Activated T-helper 1 cell treated with anti-CD3 and anti-CD28 coated beads, Interleukin-12 subunit alpha, Interleukin-12 subunit beta, Interleukin-2, Interleukin-4 antibody, amounts not matched to agents 30 ng/mL and 10 ng/mL and 1 ng/mL, durations not matched to agents 14 hours and 24 hours and 36 hours (primary cell): ENCODE measurements at regions not wholly inside any gene's neighbourhood (a gene's known extent, or its start where the extent isn't known, plus 50 kb on each side); places are given as distances from the start of the nearest gene placed in this dataset.

Source experiments
- DNase-seq: peaks from one replicate; pipeline ENCODE4 v3.0.0; 2021; ENCODE audit warnings: low spot score
- H3K27ac Mint-ChIP-seq: one replicate; pipeline ENCODE4 v1.8.0; 2021; ENCODE audit warnings: mild to moderate bottlenecking, mixed read lengths
- H3K27me3 Mint-ChIP-seq: one replicate; pipeline ENCODE4 v1.8.0; 2022; ENCODE audit warnings: mild to moderate bottlenecking, moderate library complexity, mixed read lengths; ENCODE audit not compliant: insufficient read depth
- H3K36me3 Mint-ChIP-seq: one replicate; pipeline ENCODE4 v1.8.0; 2021; ENCODE audit warnings: low read depth, mixed read lengths
- H3K4me1 Mint-ChIP-seq: one replicate; pipeline ENCODE4 v1.8.0; 2021; ENCODE audit warnings: low read depth, mixed read lengths
- H3K4me3 Mint-ChIP-seq: one replicate; pipeline ENCODE4 v1.8.0; 2021; ENCODE audit warnings: mild to moderate bottlenecking, moderate library complexity, mixed read lengths
- H3K9me3 Mint-ChIP-seq: one replicate; pipeline ENCODE4 v1.8.0; 2021; ENCODE audit warnings: mixed read lengths
- intact Hi-C: fragments of 100-400 bp; cut with micrococcal nuclease; formaldehyde crosslinking; loops from one replicate; pipeline ENCODE4 v1.15.1; 2024

GRCh38 chr13:99863789-99864626 is 107.6 kb downstream of the ZIC5 start:
- intact Hi-C loops: no loop called here
- peaks cover 50% of the 10 kb centered on the region for H3K27me3 Mint-ChIP-seq
- no peak overlapping the region for H3K27ac Mint-ChIP-seq

GRCh38 chr13:99862244-99862643 is 109.3 kb downstream of the ZIC5 start:
- Mint-ChIP-seq H3K4me1 (peaks cover 13% of the 10 kb centered on the region), H3K27ac (no peak overlapping the region), H3K36me3 (no peaks in the 10 kb centered on the region), H3K9me3 (no peaks in the 10 kb centered on the region), H3K4me3 (no peak overlapping the region), H3K27me3 (peaks cover 58% of the 10 kb centered on the region)
- intact Hi-C loops: no loop called here
- no peak for DNase-seq

More at GRCh38 chr13:99863789-99864626, 107.6 kb downstream of the ZIC5 start:
- DNase-seq: no peak
- Mint-ChIP-seq H3K9me3 (no peaks in the 10 kb centered on the region), H3K4me3 (no peak overlapping the region), H3K36me3 (no peaks in the 10 kb centered on the region), H3K4me1 (peaks cover 13% of the 10 kb centered on the region)

GRCh38 chr13:99861771-99862170 is 109.8 kb downstream of the ZIC5 start:
- H3K27me3 Mint-ChIP-seq: peaks cover 56% of the 10 kb centered on the region
- no peaks in the 10 kb centered on the region for H3K36me3 Mint-ChIP-seq
- H3K4me1 Mint-ChIP-seq: peaks cover 13% of the 10 kb centered on the region
- no peak overlapping the region for H3K4me3 Mint-ChIP-seq
- intact Hi-C loops: no loop called here
- H3K9me3 Mint-ChIP-seq: no peaks in the 10 kb centered on the region
- H3K27ac Mint-ChIP-seq: no peak overlapping the region
- no peak for DNase-seq

GRCh38 chr13:99860745-99861144 is 110.8 kb downstream of the ZIC5 start:
- peaks cover 58% of the 10 kb centered on the region for H3K27me3 Mint-ChIP-seq

GRCh38 chr13:99859178-99860177 is 112.1 kb downstream of the ZIC5 start:
- peak overlapping the region; percentile 76 for H3K27ac Mint-ChIP-seq
- intact Hi-C loops: loop anchor here (1.0 to 5.0 kb wide), 3 partner anchors 41 to 422 kb away; no protein-coding TSS in a partner anchor
- no peaks in the 10 kb centered on the region for H3K9me3 Mint-ChIP-seq
- H3K27me3 Mint-ChIP-seq: peaks cover 64% of the 10 kb centered on the region
- H3K4me1 Mint-ChIP-seq: peaks cover 13% of the 10 kb centered on the region
- DNase-seq: peak; percentile 12
- H3K4me3 Mint-ChIP-seq: no peak overlapping the region
- H3K36me3 Mint-ChIP-seq: no peaks in the 10 kb centered on the region

More at GRCh38 chr13:99860745-99861144, 110.8 kb downstream of the ZIC5 start:
- intact Hi-C loops: no loop called here
- Mint-ChIP-seq H3K36me3 (no peaks in the 10 kb centered on the region), H3K4me3 (no peak overlapping the region), H3K27ac (no peak overlapping the region), H3K4me1 (peaks cover 13% of the 10 kb centered on the region), H3K9me3 (no peaks in the 10 kb centered on the region)
- no peak for DNase-seq

- H3K4me3 Mint-ChIP-seq: no peak overlapping the region
- no peaks in the 10 kb centered on the region for H3K9me3 Mint-ChIP-seq
- no peak for DNase-seq
- peaks cover 13% of the 10 kb centered on the region for H3K4me1 Mint-ChIP-seq
- H3K27ac Mint-ChIP-seq: no peak overlapping the region
- H3K36me3 Mint-ChIP-seq: no peaks in the 10 kb centered on the region
- peaks cover 53% of the 10 kb centered on the region for H3K27me3 Mint-ChIP-seq
- intact Hi-C loops: loop anchor here (2.0 to 5.0 kb wide), 2 partner anchors 199 to 420 kb away; no protein-coding TSS in a partner anchor
Measured at GRCh38 chr13:99857738-99858137, 113.8 kb downstream of the ZIC5 start.

GRCh38 chr13:99855526-99856420 is 115.8 kb downstream of the ZIC5 start:
- no peak for DNase-seq
- H3K27ac Mint-ChIP-seq: no peak overlapping the region
- H3K36me3 Mint-ChIP-seq: no peaks in the 10 kb centered on the region
- no peaks in the 10 kb centered on the region for H3K9me3 Mint-ChIP-seq
- peaks cover 13% of the 10 kb centered on the region for H3K4me1 Mint-ChIP-seq
- H3K27me3 Mint-ChIP-seq: peaks cover 43% of the 10 kb centered on the region
- H3K4me3 Mint-ChIP-seq: no peak overlapping the region
- intact Hi-C loops: loop anchor here (5.0 kb wide), 1 partner anchor 418 kb away; no protein-coding TSS in a partner anchor

- no peak for DNase-seq
- intact Hi-C loops: no loop called here
- H3K4me1 Mint-ChIP-seq: peaks cover 4% of the 10 kb centered on the region
- peaks cover 46% of the 10 kb centered on the region for H3K27me3 Mint-ChIP-seq
- H3K27ac Mint-ChIP-seq: no peak overlapping the region
- H3K36me3 Mint-ChIP-seq: no peaks in the 10 kb centered on the region
- no peak overlapping the region for H3K4me3 Mint-ChIP-seq
- no peaks in the 10 kb centered on the region for H3K9me3 Mint-ChIP-seq
Measured at GRCh38 chr13:99854366-99854765, 117.2 kb downstream of the ZIC5 start.

- intact Hi-C loops: no loop called here
- Mint-ChIP-seq H3K4me3 (no peak overlapping the region), H3K4me1 (no peaks in the 10 kb centered on the region), H3K27ac (no peak overlapping the region), H3K36me3 (no peaks in the 10 kb centered on the region), H3K27me3 (peaks cover 23% of the 10 kb centered on the region), H3K9me3 (no peaks in the 10 kb centered on the region)
- DNase-seq: no peak
Measured at GRCh38 chr13:99847318-99847750, 124.2 kb downstream of the ZIC5 start.

GRCh38 chr13:99845161-99845874 is 126.2 kb downstream of the ZIC5 start:
- Mint-ChIP-seq H3K9me3 (no peaks in the 10 kb centered on the region), H3K36me3 (no peaks in the 10 kb centered on the region), H3K4me1 (no peaks in the 10 kb centered on the region), H3K27ac (no peak overlapping the region), H3K4me3 (no peak overlapping the region), H3K27me3 (peaks cover 23% of the 10 kb centered on the region)
- no peak for DNase-seq
- intact Hi-C loops: no loop called here

GRCh38 chr13:99844421-99844820 is 127.1 kb downstream of the ZIC5 start:
- Mint-ChIP-seq H3K9me3 (no peaks in the 10 kb centered on the region), H3K4me1 (no peaks in the 10 kb centered on the region), H3K27ac (no peak overlapping the region), H3K36me3 (no peaks in the 10 kb centered on the region), H3K27me3 (peaks cover 15% of the 10 kb centered on the region), H3K4me3 (no peak overlapping the region)
- intact Hi-C loops: no loop called here
- DNase-seq: no peak
